Fibroblast of peridontal ligament (primary cell): ENCODE measurements at regions not wholly inside any gene's neighbourhood (a gene's known extent, or its start where the extent isn't known, plus 50 kb on each side); places are given as distances from the start of the nearest gene placed in this dataset.
"Not testable (repeated sequence)": the region's sequence is repeated elsewhere in the genome, so short reads cannot be mapped to it uniquely, and the experiment has no call there.

Experiments used
- DNase-seq: peaks from one replicate; pipeline ENCODE4 v3.0.0-alpha.2; 2010; ENCODE audit errors: extremely low read depth

DNA sequence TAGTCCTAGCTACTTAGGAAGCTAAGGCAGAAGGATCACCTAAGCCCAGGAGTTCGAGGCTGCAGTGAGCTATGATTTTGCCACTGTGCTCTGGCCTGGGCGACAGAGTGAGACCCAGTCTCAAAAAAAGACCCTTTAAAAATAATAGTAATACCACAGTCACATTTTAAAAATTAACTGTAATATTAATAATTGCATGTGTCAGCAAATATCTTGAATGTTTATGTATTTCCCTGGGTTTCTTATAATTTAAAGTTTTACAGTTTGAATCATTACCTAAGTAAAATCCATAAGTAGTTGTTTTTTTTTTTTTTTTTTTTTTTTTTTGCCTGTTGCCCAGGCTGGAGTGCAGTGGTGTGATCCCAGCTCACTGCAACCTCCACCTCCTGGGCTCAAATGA lies 69.2 kb downstream of the LYZL2 start:
- DNase-seq = no peak

DNA sequence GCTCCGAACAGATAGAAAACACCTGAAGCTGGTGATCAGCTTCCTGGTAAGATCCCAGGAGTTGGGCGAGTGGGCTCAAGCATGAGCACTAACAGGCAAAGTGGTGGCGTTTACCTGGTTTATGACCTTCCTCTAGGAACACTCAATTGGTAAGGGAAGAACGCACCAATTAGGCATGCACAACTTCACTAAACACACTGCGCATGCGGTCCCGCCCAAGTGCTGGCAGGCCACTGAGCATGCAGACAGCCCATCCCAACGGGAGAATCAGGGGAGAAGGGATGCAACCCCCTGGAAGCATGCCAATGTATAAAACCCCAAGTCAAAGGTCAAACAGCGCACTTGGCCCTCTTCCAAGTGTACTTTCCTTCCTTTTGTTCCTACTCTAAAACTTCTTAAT lies 70.4 kb downstream of the LYZL2 start:
- DNase-seq = no peak

DNA sequence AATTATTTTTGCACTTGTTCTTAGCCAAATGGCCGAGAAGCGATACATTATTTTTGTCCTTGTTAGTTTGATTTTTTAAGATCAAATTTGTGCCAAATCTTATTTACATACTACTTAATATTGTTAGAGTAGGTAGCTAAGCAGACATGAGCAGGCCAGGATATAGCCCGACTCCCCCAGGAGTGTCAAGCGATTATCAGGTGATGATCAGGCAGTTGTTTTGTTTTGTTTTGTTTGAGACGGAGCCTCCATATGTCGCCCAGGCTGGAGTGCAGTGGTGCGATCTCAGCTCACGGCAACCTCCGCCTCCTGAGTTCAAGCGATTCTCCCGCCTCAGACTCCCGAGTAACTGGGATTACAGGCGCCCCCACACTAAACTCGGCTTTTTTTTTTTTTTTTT lies 71.1 kb downstream of the LYZL2 start:
- no peak for DNase-seq

DNA sequence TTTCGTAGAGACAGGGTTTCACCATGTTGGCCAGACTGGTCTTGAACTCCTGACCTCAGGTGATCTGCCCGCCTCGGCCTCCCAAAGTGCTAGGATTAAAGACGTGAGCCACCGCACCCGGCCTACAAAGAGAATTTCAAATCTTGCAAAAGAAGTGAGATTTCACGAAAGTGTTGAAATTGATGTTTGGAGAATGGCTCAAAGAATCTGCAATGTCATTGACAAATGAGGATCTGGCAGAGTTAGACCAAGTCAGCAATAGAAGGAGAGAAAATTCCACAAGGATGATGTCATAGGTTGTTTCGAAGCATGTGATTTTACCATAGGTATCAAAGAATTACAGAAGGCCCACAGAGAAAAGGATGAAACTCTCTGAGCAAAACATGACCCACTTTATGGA lies 71.7 kb downstream of the LYZL2 start:
- DNase-seq = peak; percentile 36

DNA sequence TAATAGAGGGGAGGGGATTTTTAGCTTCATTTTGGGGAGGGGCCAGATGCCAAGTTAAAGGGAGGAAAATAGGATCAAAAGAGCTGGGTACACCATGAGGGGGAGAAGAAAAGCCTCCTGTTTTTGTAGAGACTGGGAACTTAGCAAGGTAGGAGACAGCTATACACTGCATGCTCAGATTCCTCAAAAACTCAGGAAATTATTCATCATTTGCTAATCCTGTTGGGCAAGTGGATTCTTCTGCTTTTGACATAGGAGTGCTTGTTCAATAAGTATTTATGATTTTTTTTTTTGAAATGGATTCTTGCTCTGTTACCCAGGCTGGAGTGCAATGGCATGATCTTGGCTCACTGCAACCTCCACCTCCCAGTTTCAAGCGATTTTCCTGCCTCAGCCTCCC lies 73.4 kb downstream of the LYZL2 start:
- DNase-seq = no peak

DNA sequence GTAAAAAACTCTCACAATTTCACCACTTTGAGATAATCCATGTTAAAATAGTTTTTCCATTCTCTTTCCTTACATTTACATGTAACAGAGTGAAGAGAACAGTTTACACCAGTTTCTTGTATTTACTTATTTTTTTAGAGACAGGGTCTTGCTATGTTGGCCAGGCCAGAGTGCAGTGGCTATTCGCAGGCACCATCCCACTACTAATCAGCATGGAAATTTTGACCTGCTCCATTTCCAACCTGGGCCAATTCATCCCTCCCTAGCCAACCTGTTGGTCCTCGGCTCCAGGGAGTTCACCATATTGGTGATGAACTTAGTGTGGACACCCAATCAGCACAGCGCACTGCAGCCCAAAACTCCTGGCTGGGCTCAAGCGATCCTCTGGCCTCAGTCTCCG lies 74.1 kb downstream of the LYZL2 start:
- no peak for DNase-seq

GRCh38 chr10:30554440-30554825 lies 75.1 kb downstream of the LYZL2 start:
- DNase-seq = peak; percentile 7

DNA sequence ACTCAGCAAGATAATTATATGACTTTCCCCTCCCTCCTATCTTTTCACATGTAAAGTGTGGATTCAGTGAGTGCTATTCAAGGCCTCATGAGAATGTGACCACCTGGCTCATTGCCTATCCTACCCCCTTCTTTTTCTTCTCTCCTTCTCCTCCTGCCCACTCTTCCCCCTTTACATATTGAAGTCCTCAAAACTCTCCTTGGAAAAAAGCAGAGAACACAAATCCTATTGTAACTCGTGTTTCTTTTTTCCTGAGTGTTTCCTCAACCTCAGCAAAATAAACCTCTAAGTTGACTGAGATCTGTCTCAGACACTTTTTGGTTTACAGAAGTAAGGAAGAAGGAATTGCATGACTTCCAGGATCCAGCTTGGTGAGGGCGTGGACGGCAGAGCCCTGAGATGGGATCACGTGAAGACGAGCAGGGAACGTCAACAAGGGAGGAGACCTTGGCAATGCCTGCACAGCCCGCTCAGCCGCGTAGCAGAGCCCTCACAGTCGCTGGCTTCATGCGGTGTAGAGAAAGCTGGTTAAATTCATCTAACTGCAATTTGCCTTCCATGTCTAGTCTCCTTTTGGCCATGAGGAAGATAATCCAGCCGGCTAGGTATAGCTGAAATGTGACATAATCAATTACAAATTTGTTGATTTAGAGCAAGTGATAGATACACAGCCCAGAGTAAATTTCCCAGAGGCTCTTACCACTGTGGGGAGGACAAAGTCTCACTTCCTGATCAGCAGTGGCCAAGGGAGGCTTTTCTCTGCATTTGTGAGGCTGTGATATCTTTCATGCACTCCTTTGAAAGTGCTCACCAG lies 75.7 kb downstream of the LYZL2 start:
- DNase-seq = peak; percentile 16

DNA sequence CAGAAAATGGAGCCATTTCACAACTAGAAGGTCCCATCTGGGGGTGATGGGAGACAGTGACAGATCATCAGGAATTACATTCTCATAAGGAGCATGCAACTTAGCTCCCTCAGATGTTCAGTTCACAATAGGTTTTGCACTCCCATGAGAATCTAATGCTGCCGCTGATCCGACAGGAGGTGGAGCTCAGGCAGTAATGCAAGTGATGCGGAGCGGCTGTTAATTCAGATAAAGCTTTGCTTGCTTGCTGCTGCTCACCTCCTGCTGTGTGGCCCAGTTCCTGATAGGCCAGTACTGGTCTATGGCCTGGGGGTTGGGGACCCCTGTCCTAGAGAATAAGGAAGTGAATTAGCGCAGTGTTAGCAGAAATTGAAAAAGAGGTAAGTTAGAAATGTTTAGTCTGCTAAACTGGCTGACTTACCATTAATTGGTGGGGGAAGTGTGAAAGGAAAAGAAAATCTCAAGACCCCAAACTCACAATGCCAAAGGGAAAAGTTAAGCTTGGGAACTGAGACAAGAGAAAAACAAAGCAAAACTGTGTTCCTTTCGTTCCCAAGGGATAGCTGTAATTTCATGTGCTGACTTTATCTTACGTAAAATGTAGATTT lies 76.4 kb downstream of the LYZL2 start:
- no peak for DNase-seq

DNA sequence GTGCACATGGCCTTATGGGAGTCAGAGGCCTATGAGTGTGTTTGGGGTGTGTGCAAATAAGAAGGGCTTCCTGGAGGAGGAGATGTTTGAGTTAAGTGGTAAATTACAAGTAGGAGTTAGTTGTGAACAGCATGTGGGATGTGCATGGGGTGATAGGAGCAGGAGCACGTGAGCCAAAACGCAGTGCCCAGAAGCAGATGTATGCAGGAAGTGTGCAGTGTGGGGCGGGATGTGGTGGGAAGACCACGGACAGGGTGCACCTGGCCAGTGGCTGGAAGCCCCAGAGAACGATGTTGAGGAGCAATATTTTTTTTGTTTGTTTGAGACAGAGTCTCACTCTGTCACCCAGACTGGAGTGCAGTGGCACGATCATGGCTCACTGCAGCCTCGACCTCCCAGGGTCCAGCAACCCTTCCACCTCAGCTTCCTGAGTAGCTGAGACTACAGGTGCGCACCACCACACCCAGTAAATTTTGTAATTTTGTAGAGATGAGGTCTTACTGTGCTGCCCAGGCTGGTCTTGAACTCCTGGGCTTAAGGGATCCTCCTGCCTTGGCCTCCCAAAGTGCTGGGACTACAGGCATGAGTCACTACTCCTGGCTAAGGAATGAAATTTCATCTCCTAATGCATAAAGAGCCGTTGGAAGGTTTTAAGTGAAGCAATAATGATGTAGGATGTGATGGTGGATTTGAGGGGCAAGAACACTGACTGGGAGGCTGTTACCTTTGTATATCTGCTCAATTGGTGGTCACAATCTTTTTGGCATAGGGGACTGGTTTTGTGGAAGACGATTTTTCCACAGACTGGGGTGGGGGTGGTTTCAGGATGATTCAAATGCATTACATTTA lies 78.4 kb downstream of the LYZL2 start:
- DNase-seq = no peak

- not testable (repeated sequence) for DNase-seq
Measured at GRCh38 chr10:30549134-30549687, 80.3 kb downstream of the LYZL2 start.

DNA sequence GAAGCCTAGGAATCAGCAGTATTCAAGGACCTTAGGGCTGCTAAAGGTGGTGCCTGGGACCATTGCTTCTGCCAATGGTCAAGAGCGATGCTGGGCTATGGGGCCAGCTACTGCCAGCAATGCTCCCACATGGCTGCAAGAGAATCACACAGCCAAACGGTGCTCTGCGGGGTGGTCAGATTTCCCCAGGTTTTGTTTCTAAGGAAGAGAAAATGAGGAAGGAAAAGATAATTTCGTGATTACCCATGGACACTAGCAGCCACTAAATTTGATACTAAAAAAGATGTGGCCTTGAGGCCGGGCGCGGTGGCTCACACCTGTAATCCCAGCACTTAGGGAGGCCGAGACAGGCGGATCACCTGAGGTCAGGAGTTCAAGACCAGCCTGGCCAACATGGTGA lies 83.0 kb downstream of the LYZL2 start:
- no peak for DNase-seq

GRCh38 chr10:30542895-30543288 lies 86.7 kb downstream of the LYZL2 start:
- DNase-seq = no peak

DNA sequence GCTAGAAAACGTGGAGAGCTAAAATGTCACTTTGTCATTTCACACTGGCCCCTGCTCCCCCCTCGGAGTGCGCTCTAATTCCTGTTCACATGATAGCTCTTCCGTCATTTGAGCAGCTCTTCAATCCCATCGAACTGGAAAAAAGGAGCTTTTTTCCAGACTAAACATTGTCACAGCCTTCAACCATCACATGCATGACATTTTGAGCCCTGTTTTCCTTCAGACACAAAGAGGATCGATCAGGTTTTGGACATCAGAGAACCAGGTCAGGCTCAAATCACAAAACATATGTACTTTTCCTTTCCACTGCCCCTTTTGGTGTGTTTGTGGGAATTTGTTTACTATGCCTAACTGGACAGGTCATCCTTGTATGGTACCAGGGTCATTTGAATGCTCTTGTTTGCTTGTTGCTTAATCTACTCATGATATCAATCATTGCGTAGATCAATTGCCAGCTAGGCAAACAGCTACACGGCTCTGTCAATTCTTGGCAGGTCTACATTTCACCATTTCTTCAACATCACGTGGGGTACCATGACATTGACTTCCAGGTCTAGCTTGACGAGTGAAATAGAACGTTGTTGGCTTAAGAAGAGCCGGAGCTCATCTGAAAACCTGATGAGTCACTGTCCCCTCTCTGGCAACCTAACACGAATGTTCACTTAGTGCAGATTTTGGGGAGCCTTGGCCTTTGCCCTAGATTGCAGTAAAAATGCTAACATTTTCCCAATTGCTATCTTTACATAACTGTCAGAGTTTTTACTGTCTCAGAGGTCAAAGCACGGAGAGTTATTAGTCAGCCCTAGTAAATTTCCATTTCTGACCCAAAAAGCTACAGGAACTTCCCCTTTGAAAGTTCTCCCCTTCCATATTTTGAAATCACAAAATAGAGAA lies 87.3 kb downstream of the LYZL2 start:
- DNase-seq = no peak

DNA sequence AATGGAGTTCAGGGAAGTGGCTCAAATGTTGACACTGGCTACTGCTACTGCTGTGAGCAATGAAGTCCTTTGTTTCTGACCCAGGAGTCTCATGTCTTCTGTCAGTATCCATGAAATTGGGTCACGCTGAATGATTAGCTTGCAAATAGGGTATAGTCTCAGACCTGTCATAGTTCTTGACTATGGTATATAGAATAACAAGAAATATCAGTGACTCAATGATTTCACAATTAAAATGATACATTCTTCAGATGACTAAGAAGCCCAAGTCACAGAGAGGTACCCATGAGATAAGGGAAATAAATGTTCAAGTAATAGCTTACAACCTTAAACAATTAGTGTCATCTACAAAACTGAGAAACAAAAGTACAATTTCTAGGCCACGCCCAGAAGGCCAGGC lies 89.3 kb downstream of the LYZL2 start:
- DNase-seq = no peak

- DNase-seq = no peak
Measured at GRCh38 chr10:30538086-30538485, 91.5 kb downstream of the LYZL2 start.

DNA sequence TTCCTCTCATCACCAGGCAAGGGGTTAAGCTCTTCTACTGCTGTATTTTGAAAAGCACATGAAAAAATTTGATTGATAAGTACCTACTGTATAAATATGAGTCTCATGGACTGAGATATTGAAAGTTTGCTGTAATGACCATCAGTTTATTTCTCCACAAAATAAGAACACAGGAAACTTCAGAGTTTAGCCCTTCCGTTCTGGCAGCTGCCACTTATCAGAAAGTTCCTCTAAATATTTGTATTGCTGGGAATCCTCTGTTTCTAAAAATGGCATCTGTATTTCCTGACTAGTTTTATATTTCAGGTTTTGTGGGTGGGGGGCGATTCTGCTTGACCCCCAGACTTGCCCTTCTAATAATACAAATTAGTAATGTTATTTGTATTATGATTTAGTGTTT lies 92.0 kb downstream of the LYZL2 start:
- no peak for DNase-seq

- not testable (repeated sequence) for DNase-seq
Measured at GRCh38 chr10:30537158-30537557, 92.4 kb downstream of the LYZL2 start.

DNA sequence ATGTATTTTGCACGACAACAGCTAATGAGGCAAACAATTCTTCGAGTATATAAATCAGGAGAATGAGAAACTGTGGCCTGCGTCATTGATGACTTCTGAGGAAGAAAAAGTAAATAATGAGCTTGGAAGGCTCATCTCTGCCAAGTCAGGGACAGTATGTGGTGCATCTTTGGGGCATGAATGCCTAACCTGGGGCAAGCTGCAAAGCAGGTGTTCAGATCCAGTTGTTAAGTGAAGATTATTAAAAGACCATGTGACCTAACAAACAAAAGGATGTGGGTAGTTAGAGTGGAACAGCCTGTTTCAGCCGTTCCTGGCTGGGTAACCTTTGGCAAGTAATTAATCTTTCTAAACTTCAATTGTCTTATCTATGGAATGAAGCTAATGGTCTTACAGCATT lies 93.0 kb downstream of the LYZL2 start:
- no peak for DNase-seq

DNA sequence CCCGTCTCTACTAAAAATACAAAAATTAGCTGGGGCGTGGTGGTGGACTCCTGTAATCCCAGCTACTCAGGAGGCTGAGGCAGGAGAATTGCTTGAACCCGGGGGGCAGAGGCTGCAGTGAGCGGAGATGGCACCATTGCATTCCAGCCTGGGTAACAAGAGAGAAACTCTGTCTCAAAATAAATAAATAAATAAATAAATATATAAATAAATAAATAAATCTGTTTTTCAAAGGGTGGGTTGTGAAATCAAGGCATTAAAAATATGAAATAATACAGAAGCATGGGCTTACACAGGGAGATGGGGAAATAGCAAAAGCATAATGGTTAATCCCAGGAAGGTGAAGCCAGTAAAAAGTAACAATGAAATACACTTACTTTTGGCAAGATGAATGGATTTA lies 93.9 kb downstream of the LYZL2 start:
- DNase-seq = no peak

DNA sequence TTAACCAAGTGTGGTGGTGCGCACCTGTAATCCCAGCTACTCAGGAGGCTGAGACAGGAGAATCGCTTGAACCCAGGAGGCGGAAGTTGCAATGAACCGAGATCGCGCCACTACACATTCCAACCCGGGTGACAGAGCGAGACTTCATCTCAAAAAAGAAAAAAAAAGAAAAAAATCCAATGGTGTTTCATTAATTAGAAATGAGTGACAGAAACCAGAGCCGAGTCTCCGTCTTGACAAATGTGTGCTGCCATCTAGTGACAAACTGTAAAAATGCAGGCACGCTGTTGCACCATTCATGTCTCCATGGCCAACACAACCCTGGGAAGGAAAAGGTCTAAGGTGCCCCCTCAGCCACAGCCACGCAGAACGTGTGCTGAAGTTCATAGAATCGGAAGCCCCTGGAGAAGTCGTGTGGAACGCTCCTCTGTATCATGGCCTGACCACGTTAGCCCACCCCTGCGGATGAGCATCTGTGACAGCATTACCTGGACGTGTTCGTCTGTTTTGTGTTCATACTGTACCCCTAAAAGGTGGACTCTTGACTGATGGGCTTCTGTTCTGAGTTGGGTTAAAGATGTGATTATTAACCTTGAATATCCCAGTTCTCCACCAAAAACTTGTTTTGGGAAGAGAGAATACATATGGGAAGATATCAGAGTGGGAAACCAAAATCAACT lies 94.9 kb downstream of the LYZL2 start:
- peak; percentile 80 for DNase-seq
